Ishikawa (cell line): ENCODE measurements at regions not wholly inside any gene's neighbourhood (a gene's known extent, or its start where the extent isn't known, plus 50 kb on each side); places are given as distances from the start of the nearest gene placed in this dataset.

Experiments used
- CEBPB ChIP-seq: IDR thresholded peaks from 2 replicates; pipeline ENCODE4 v1.6.1; 2012
- CREB1 ChIP-seq: IDR thresholded peaks from 2 replicates; pipeline ENCODE4 v1.6.1; 2012; ENCODE audit warnings: low read depth
- EGR1 ChIP-seq: IDR thresholded peaks from 2 replicates; pipeline ENCODE4 v1.6.1; 2012
- EP300 ChIP-seq: IDR thresholded peaks from 2 replicates; pipeline ENCODE4 v1.6.1; 2012; ENCODE audit warnings: borderline replicate concordance
- FOXM1 ChIP-seq: IDR thresholded peaks from 2 replicates; pipeline ENCODE4 v1.6.1; 2012; ENCODE audit warnings: low read depth, borderline replicate concordance
- MAX ChIP-seq: IDR thresholded peaks from 2 replicates; pipeline ENCODE4 v1.6.1; 2012
- NFIC ChIP-seq: IDR thresholded peaks from 2 replicates; pipeline ENCODE4 v1.6.1; 2012
- RAD21 ChIP-seq: IDR thresholded peaks from 2 replicates; pipeline ENCODE4 v1.6.1; 2012; ENCODE audit warnings: low read depth
- REST ChIP-seq: IDR thresholded peaks from 2 replicates; pipeline ENCODE4 v1.6.1; 2012; ENCODE audit warnings: low read depth, mild to moderate bottlenecking
- TAF1 ChIP-seq: IDR thresholded peaks from 2 replicates; pipeline ENCODE4 v1.6.1; 2012; ENCODE audit warnings: low read depth, mild to moderate bottlenecking
- TCF12 ChIP-seq: IDR thresholded peaks from 2 replicates; pipeline ENCODE4 v1.6.1; 2012; ENCODE audit warnings: low read depth
- TEAD4 ChIP-seq: IDR thresholded peaks from 2 replicates; pipeline ENCODE4 v1.6.1; 2012
- USF1 ChIP-seq: IDR thresholded peaks from 2 replicates; pipeline ENCODE4 v1.6.1; 2012
- YY1 ChIP-seq: IDR thresholded peaks from 2 replicates; pipeline ENCODE4 v1.6.1; 2012; ENCODE audit warnings: low read depth
- ZBTB7A ChIP-seq: IDR thresholded peaks from 2 replicates; pipeline ENCODE4 v1.6.1; 2012; ENCODE audit warnings: low read depth

DNA sequence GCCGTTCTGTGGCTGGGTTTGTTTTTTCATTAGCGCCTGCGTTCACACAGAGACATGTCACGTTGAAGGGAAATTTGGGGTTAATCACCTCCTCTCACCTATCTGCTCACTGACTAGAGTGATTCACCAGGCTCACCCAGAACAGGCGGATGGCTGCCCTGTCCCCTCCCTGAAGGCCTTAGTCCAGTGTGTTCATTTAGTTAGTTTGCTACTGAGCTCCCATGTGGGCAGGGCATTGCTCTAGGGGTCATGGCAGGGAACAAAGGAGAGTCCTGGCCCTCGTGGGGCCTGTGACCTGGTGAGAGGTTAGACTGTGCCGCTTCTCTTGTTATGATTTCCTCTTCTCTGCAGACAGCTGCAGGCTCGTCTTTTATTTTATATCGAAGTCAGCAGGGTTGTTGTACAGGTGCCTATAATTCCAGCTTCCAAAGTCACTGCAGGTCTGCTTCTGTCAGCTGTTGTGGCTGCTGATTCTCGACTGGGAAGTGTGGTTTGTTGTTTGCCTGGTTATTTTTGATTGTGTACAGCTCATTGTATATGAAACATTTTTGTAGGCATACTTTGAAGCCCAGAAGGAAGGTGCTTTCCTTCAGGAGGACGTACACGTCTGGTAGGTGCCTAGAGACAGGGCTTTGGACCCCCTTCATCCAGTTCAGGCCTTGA is 73.4 kb upstream of the GSE1 start:
- no peak for TF ChIP-seq USF1
- TF ChIP-seq NFIC = no peak
- no peak for TF ChIP-seq REST
- TF ChIP-seq CEBPB = no peak
- TF ChIP-seq TAF1 = no peak
- TF ChIP-seq TCF12 = no peak
- TF ChIP-seq MAX = no peak
- no peak for TF ChIP-seq TEAD4
- no peak for TF ChIP-seq ZBTB7A
- no peak for TF ChIP-seq YY1
- TF ChIP-seq RAD21 = no peak
- TF ChIP-seq FOXM1 = no peak
- no peak for TF ChIP-seq EGR1
- TF ChIP-seq CREB1 = no peak

- TF ChIP-seq NFIC (no peak), YY1 (no peak), EP300 (no peak), TAF1 (no peak), RAD21 (no peak), EGR1 (no peak), FOXM1 (no peak), MAX (no peak), TEAD4 (no peak), CEBPB (no peak), REST (no peak), USF1 (no peak)
These were observed 71.9 kb upstream of the GSE1 start for GRCh38 chr16:85541181-85541580.

- TF ChIP-seq TEAD4 = no peak
- TF ChIP-seq YY1 = no peak
- TF ChIP-seq NFIC = no peak
- TF ChIP-seq RAD21 = no peak
- no peak for TF ChIP-seq CEBPB
- no peak for TF ChIP-seq REST
- TF ChIP-seq ZBTB7A = no peak
- TF ChIP-seq USF1 = no peak
These were observed 71.5 kb upstream of the GSE1 start for GRCh38 chr16:85541619-85541979.

GRCh38 chr16:85541980-85542900 is 70.9 kb upstream of the GSE1 start:
- TF ChIP-seq USF1 (peak; percentile 30; the same call in 1 of the 2 replicates), TEAD4 (no peak)
